ENCODE measurements at regions not wholly inside any gene's neighbourhood (a gene's known extent, or its start where the extent isn't known, plus 50 kb on each side); places are given as distances from the start of the nearest gene placed in this dataset.

GRCh38 chr9:86891886-86892437, 55.3 kb downstream of the GAS1 start:
- ATAC-seq: no peak

DNA sequence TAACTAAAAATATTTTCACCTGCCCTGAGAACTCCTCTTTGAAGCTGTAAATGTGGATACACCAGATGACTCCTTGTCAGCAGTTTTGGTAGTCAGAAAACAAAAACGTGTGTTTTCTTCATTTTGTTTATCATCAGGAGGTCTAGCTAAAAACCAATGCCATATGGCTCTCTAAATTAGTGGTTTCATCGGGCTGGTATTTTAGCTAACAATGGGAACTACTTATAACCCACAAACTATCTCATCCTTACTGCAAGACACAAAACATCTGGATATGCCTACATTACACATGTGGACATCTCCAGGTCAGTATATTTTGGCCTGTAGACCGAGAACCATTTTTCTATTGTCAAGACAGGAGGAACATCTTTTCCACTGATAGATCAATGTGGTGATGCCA, 56.2 kb downstream of the GAS1 start:
- no peak for ATAC-seq
- no peak for TF ChIP-seq ZC3H10 (CRISPR knock-in tag; IDR thresholded peaks at IDR 0.05)
- TF ChIP-seq TOX (CRISPR knock-in tag; IDR thresholded peaks at IDR 0.05; ENCODE audit: borderline replicate concordance): no peak
- no peak for TF ChIP-seq TSHZ2 (CRISPR knock-in tag; IDR thresholded peaks at IDR 0.05)
- TF ChIP-seq ESRRG (CRISPR knock-in tag; IDR thresholded peaks at IDR 0.05): no peak
- TF ChIP-seq, protein P1, sequence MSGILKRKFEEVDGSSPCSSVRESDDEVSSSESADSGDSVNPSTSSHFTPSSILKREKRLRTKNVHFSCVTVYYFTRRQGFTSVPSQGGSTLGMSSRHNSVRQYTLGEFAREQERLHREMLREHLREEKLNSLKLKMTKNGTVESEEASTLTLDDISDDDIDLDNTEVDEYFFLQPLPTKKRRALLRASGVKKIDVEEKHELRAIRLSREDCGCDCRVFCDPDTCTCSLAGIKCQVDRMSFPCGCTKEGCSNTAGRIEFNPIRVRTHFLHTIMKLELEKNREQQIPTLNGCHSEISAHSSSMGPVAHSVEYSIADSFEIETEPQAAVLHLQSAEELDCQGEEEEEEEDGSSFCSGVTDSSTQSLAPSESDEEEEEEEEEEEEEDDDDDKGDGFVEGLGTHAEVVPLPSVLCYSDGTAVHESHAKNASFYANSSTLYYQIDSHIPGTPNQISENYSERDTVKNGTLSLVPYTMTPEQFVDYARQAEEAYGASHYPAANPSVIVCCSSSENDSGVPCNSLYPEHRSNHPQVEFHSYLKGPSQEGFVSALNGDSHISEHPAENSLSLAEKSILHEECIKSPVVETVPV (CRISPR knock-in tag; IDR thresholded peaks at IDR 0.05): no peak
- no peak for TF ChIP-seq ZFP30 (CRISPR knock-in tag; IDR thresholded peaks at IDR 0.05)
- TF ChIP-seq ZNF8 (CRISPR knock-in tag; IDR thresholded peaks at IDR 0.05): no peak
- TF ChIP-seq, protein P2, sequence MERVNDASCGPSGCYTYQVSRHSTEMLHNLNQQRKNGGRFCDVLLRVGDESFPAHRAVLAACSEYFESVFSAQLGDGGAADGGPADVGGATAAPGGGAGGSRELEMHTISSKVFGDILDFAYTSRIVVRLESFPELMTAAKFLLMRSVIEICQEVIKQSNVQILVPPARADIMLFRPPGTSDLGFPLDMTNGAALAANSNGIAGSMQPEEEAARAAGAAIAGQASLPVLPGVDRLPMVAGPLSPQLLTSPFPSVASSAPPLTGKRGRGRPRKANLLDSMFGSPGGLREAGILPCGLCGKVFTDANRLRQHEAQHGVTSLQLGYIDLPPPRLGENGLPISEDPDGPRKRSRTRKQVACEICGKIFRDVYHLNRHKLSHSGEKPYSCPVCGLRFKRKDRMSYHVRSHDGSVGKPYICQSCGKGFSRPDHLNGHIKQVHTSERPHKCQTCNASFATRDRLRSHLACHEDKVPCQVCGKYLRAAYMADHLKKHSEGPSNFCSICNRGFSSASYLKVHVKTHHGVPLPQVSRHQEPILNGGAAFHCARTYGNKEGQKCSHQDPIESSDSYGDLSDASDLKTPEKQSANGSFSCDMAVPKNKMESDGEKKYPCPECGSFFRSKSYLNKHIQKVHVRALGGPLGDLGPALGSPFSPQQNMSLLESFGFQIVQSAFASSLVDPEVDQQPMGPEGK (CRISPR knock-in tag; IDR thresholded peaks at IDR 0.05; ENCODE audit: borderline replicate concordance): no peak
- TF ChIP-seq ZNF565 (CRISPR knock-in tag; conservative IDR thresholded peaks at IDR 0.05; ENCODE audit: low read depth): no peak
- TF ChIP-seq POU6F1 (CRISPR knock-in tag; IDR thresholded peaks at IDR 0.05; ENCODE audit: borderline replicate concordance, low read depth): no peak

More at GRCh38 chr9:86891886-86892437, 55.3 kb downstream of the GAS1 start:
- TF ChIP-seq SNAI2 (CRISPR knock-in tag; IDR thresholded peaks at IDR 0.05): no peak
- no peak for TF ChIP-seq OSR1 (CRISPR knock-in tag; IDR thresholded peaks at IDR 0.05)
- no peak for TF ChIP-seq ZFP3 (CRISPR knock-in tag; IDR thresholded peaks at IDR 0.05)
- no peak for TF ChIP-seq ZNF8 (CRISPR knock-in tag; IDR thresholded peaks at IDR 0.05)
- TF ChIP-seq CREB5 (CRISPR knock-in tag; IDR thresholded peaks at IDR 0.05; ENCODE audit: low read depth): no peak
- TF ChIP-seq TSHZ2 (CRISPR knock-in tag; IDR thresholded peaks at IDR 0.05): no peak
- TF ChIP-seq ZC3H10 (CRISPR knock-in tag; IDR thresholded peaks at IDR 0.05): no peak
- no peak for TF ChIP-seq RARB (CRISPR knock-in tag; IDR thresholded peaks at IDR 0.05)
- no peak for TF ChIP-seq ZFP30 (CRISPR knock-in tag; IDR thresholded peaks at IDR 0.05)
- TF ChIP-seq ZNF70 (CRISPR knock-in tag; IDR thresholded peaks at IDR 0.05): no peak
- TF ChIP-seq CSDC2 (CRISPR knock-in tag; IDR thresholded peaks at IDR 0.05): no peak
- no peak for TF ChIP-seq PPARA (CRISPR knock-in tag; IDR thresholded peaks at IDR 0.05; ENCODE audit: borderline replicate concordance)
- TF ChIP-seq, protein P2 (CRISPR knock-in tag; IDR thresholded peaks at IDR 0.05; ENCODE audit: borderline replicate concordance): no peak
- no peak for TF ChIP-seq BACH2 (CRISPR knock-in tag; IDR thresholded peaks at IDR 0.05; ENCODE audit: borderline replicate concordance)
- TF ChIP-seq, protein P1 (CRISPR knock-in tag; IDR thresholded peaks at IDR 0.05): no peak
